Right lobe of liver (tissue), 4 donors: ENCODE measurements at regions not wholly inside any gene's neighbourhood (a gene's known extent, or its start where the extent isn't known, plus 50 kb on each side); places are given as distances from the start of the nearest gene placed in this dataset.

ENCODE experiments used
- CTCF ChIP-seq, 4 donors: fragments of 200-600 bp in 3 of 4; fragments of 450-650 bp in 1 of 4; IDR thresholded peaks; one replicate each; pipeline versions ENCODE4 v1.5.1 to v1.8.0; 2016 to 2022; ENCODE audit warnings: antibody characterized with exemption in 4 of 4, mild to moderate bottlenecking in 2 of 4
- POLR2A ChIP-seq: fragments of 450-650 bp; IDR thresholded peaks from one replicate; pipeline ENCODE4 v1.6.1; 2017; ENCODE audit warnings: antibody characterized with exemption, mild to moderate bottlenecking
- donor health status: DM: no; HTN: no; CAD: no.
- donor health status: DM: no; HTN: no; CAD: no.
- donor health status: DM: no; HTN: yes; CAD: no.

DNA sequence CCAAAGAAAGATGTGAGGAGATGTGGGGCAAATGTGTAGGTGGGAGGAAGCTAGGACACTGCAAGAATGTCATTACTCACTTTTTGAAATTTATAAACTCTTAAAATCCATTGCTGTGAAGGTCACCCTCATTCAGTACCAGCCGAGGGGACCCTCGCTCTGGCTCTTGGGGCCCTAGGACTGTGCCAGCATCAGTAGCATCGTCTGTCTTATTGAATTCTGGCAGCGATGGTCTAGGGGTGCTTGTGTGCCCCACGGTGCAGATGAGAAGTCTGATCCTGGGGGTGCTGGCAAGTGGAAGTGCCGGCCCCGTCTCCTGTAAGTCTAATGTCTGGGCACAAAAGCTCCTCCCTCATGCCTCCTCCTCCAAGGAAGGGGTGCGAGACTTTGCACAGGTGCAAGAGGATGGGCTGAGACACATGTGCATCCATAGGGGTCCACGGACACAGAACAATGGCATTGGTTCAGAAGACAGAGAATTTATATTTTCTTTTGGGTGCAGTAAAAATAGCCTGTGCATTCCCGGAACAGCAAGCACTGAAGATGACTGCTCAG lies 266.7 kb upstream of the HDAC4 start:
- TF ChIP-seq CTCF (IDR thresholded peaks at IDR 0.05) (no peak), POLR2A (no peak)
